ENCODE measurements at regions not wholly inside any gene's neighbourhood (a gene's known extent, or its start where the extent isn't known, plus 50 kb on each side); places are given as distances from the start of the nearest gene placed in this dataset.
A peak's percentile ranks its signal among the peaks of the same experiment; 100 is the strongest.

- H3K4me3 ChIP-seq: no peak overlapping the region
- intact Hi-C loops (cut with DNase I; ENCODE audit: low total_unique reads): no loop called here
- H3K27me3 ChIP-seq: no peaks in the 10 kb centered on the region
- TF ChIP-seq, protein P1, sequence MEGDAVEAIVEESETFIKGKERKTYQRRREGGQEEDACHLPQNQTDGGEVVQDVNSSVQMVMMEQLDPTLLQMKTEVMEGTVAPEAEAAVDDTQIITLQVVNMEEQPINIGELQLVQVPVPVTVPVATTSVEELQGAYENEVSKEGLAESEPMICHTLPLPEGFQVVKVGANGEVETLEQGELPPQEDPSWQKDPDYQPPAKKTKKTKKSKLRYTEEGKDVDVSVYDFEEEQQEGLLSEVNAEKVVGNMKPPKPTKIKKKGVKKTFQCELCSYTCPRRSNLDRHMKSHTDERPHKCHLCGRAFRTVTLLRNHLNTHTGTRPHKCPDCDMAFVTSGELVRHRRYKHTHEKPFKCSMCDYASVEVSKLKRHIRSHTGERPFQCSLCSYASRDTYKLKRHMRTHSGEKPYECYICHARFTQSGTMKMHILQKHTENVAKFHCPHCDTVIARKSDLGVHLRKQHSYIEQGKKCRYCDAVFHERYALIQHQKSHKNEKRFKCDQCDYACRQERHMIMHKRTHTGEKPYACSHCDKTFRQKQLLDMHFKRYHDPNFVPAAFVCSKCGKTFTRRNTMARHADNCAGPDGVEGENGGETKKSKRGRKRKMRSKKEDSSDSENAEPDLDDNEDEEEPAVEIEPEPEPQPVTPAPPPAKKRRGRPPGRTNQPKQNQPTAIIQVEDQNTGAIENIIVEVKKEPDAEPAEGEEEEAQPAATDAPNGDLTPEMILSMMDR (IDR thresholded peaks at IDR 0.05): no peak
- no peaks in the 10 kb centered on the region for H3K9me3 ChIP-seq
- DNase-seq: no peak
- H3K27ac ChIP-seq: no peak overlapping the region
- H3K36me3 ChIP-seq: no peaks in the 10 kb centered on the region
- H3K4me1 ChIP-seq: no peaks in the 10 kb centered on the region
Measured at GRCh38 chr10:65754112-65754511, 1171.7 kb upstream of the LRRTM3 start.

DNA sequence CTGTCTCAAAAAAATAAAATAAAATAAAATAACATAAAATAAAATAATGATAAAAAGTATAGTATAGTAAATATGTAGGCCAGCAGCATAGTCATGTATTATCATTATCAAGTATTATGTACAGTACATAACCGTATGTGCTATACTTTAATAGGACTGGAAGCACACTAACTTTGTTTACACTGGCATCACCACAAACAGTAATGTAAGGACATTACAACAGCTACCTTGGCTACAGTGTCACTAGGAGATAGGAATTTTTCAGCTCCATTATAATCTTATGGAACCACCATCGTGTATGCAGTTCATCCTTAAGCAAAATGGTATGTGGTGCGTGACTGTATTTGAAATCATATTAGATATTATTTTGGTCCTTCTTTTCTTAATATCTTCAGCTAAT is 1163.5 kb upstream of the LRRTM3 start:
- H3K4me3 ChIP-seq: no peak overlapping the region
- TF ChIP-seq, protein P1 (IDR thresholded peaks at IDR 0.05): no peak
- no peak for DNase-seq
- no peaks in the 10 kb centered on the region for H3K4me1 ChIP-seq
- H3K27me3 ChIP-seq: no peaks in the 10 kb centered on the region
- no peak overlapping the region for H3K27ac ChIP-seq
- intact Hi-C loops (cut with DNase I; ENCODE audit: low total_unique reads): no loop called here
- H3K36me3 ChIP-seq: no peaks in the 10 kb centered on the region
- H3K9me3 ChIP-seq: no peaks in the 10 kb centered on the region

DNA sequence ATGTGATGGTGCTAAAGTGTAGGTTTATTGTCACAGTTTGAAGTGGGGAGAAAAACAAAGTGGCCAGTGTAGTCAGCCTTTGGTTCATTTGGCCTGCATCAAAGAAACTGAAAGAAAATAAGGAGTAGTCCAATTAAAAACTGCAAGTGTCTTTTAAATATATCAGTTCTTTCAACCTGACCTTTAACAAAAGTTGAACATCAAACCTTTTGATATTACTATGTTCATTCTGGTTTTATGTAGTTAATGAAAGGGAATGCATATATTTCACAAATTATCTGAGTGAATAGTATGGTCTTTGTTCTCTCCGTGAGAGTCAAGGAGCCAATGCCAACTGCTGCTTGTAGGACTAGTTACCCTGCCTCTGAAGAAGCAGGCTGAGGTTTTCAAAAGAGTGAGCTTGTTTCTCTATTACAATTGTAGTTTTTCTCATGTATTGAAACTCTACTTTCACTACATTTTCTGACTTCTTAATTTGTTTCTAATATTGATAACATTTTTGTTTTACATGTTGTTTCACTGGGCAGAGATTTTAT is 1160.8 kb upstream of the LRRTM3 start:
- Histone ChIP-seq H3K27ac (no peak overlapping the region), H3K27me3 (no peaks in the 10 kb centered on the region), H3K4me3 (no peak overlapping the region), H3K36me3 (no peaks in the 10 kb centered on the region), H3K4me1 (no peaks in the 10 kb centered on the region), H3K9me3 (no peaks in the 10 kb centered on the region)
- no peak for DNase-seq
- intact Hi-C loops (cut with DNase I; ENCODE audit: low total_unique reads): no loop called here
- TF ChIP-seq, protein P1 (IDR thresholded peaks at IDR 0.05): no peak

DNA sequence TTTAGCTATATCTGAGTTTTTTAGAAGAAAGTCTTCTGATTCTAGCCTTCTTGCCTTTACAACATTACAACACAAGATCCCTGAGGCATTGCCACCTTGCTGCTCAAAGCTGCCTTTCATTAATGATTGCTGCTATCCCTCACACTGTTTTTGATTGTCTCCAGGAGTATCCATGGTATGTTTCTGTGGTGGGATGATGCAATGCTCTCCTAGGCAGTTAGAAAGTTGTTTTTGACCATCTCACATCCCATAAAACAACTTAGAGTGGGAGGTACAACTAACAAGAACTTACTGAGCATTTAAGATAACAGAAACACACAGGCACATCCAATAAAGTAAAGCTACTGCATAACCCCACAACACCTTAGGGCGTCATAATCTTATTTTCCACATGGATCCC is 1156.0 kb upstream of the LRRTM3 start:
- no peak overlapping the region for H3K27ac ChIP-seq
- no peak for DNase-seq
- no peak overlapping the region for H3K4me3 ChIP-seq
- no peaks in the 10 kb centered on the region for H3K9me3 ChIP-seq
- no peaks in the 10 kb centered on the region for H3K4me1 ChIP-seq
- TF ChIP-seq, protein P1 (IDR thresholded peaks at IDR 0.05): no peak
- no peaks in the 10 kb centered on the region for H3K36me3 ChIP-seq
- intact Hi-C loops (cut with DNase I; ENCODE audit: low total_unique reads): no loop called here
- H3K27me3 ChIP-seq: no peaks in the 10 kb centered on the region

GRCh38 chr10:65778753-65779152 is 1147.1 kb upstream of the LRRTM3 start:
- H3K27ac ChIP-seq: no peak overlapping the region
- intact Hi-C loops (cut with DNase I; ENCODE audit: low total_unique reads): no loop called here
- TF ChIP-seq, protein P1 (IDR thresholded peaks at IDR 0.05): no peak
- DNase-seq: no peak
- no peaks in the 10 kb centered on the region for H3K9me3 ChIP-seq
- no peaks in the 10 kb centered on the region for H3K27me3 ChIP-seq
- H3K4me3 ChIP-seq: no peak overlapping the region
- H3K36me3 ChIP-seq: no peaks in the 10 kb centered on the region
- no peaks in the 10 kb centered on the region for H3K4me1 ChIP-seq

- TF ChIP-seq, protein P1 (IDR thresholded peaks at IDR 0.05): no peak
- Histone ChIP-seq H3K9me3 (no peaks in the 10 kb centered on the region), H3K36me3 (no peaks in the 10 kb centered on the region), H3K4me1 (no peaks in the 10 kb centered on the region), H3K4me3 (no peak overlapping the region), H3K27ac (no peak overlapping the region), H3K27me3 (no peaks in the 10 kb centered on the region)
- intact Hi-C loops (cut with DNase I; ENCODE audit: low total_unique reads): no loop called here
- DNase-seq: peak in 1 of 2 donors; percentile 59
Measured at GRCh38 chr10:65779985-65780384, 1145.9 kb upstream of the LRRTM3 start.
